NCI-H2227 (cell line): ENCODE measurements at regions not wholly inside any gene's neighbourhood (a gene's known extent, or its start where the extent isn't known, plus 50 kb on each side); places are given as distances from the start of the nearest gene placed in this dataset.
"Not testable (repeated sequence)": the region's sequence is repeated elsewhere in the genome, so short reads cannot be mapped to it uniquely, and the experiment has no call there.

Experiments
- DNase-seq: peaks from one replicate; lab custom pipeline; 2025; ENCODE audit not compliant: unreplicated experiment; lab: John Stamatoyannopoulos, UW

- DNase-seq, result no peak
These were observed 593.2 kb upstream of the CLINT1 start for GRCh38 chr5:158451993-158452672.

GRCh38 chr5:158451203-158451992 lies 592.5 kb upstream of the CLINT1 start:
- peak; percentile 30 for DNase-seq

- no peak for DNase-seq
These were observed 591.8 kb upstream of the CLINT1 start for GRCh38 chr5:158450751-158451171.

- not testable (repeated sequence) for DNase-seq
These were observed 587.8 kb upstream of the CLINT1 start for GRCh38 chr5:158446761-158447160.

GRCh38 chr5:158439204-158439603 lies 580.3 kb upstream of the CLINT1 start:
- not testable (repeated sequence) for DNase-seq

- no peak for DNase-seq
These were observed 577.5 kb upstream of the CLINT1 start for GRCh38 chr5:158436271-158437065.

- DNase-seq, result no peak
These were observed 576.2 kb upstream of the CLINT1 start for GRCh38 chr5:158435161-158435616.

GRCh38 chr5:158434749-158435148 lies 575.8 kb upstream of the CLINT1 start:
- no peak for DNase-seq

GRCh38 chr5:158433634-158434033 lies 574.7 kb upstream of the CLINT1 start:
- no peak for DNase-seq

GRCh38 chr5:158431369-158432029 lies 572.6 kb upstream of the CLINT1 start:
- no peak for DNase-seq

- DNase-seq, result no peak
These were observed 571.8 kb upstream of the CLINT1 start for GRCh38 chr5:158430798-158431167.

GRCh38 chr5:158430166-158430797 lies 571.3 kb upstream of the CLINT1 start:
- no peak for DNase-seq

- no peak for DNase-seq
These were observed 570.6 kb upstream of the CLINT1 start for GRCh38 chr5:158429564-158429963.

GRCh38 chr5:158423623-158424200 lies 564.8 kb upstream of the CLINT1 start:
- DNase-seq, result no peak

GRCh38 chr5:158422653-158423515 lies 563.9 kb upstream of the CLINT1 start:
- DNase-seq, result no peak

- DNase-seq, result no peak
These were observed 562.4 kb upstream of the CLINT1 start for GRCh38 chr5:158421319-158421718.

- no peak for DNase-seq
These were observed 560.2 kb upstream of the CLINT1 start for GRCh38 chr5:158419186-158419585.

GRCh38 chr5:158414780-158415179 lies 555.8 kb upstream of the CLINT1 start:
- no peak for DNase-seq

GRCh38 chr5:158414333-158414762 lies 555.4 kb upstream of the CLINT1 start:
- no peak for DNase-seq
